T-helper 1 cell (primary cell): ENCODE measurements at regions not wholly inside any gene's neighbourhood (a gene's known extent, or its start where the extent isn't known, plus 50 kb on each side); places are given as distances from the start of the nearest gene placed in this dataset.

Experiments
- DNase-seq, 5 donors: peaks; one replicate each; pipeline ENCODE4 v3.0.0-alpha.2; 2012 to 2020

GRCh38 chr2:47235132-47235531 lies 58.8 kb upstream of the CALM2 start:
- no peak for DNase-seq

- no peak for DNase-seq
Observed at GRCh38 chr2:47234456-47234855, 58.1 kb upstream of the CALM2 start.

- DNase-seq = no peak
Observed at GRCh38 chr2:47232738-47233415, 56.6 kb upstream of the CALM2 start.

- no peak for DNase-seq
Observed at GRCh38 chr2:47230418-47230817, 54.1 kb upstream of the CALM2 start.

- DNase-seq = no peak
Observed at GRCh38 chr2:47227532-47228279, 51.4 kb upstream of the CALM2 start.

- DNase-seq = no peak
Observed at GRCh38 chr2:47226923-47227220, 50.6 kb upstream of the CALM2 start.

GRCh38 chr2:47226132-47226922 lies 50.0 kb upstream of the CALM2 start:
- no peak for DNase-seq
